Activated CD8-positive, alpha-beta memory T cell treated with anti-CD3 and anti-CD28 coated beads, Interleukin-2, amount 50 U/mL, for 48 hours (primary cell): ENCODE measurements at regions not wholly inside any gene's neighbourhood (a gene's known extent, or its start where the extent isn't known, plus 50 kb on each side); places are given as distances from the start of the nearest gene placed in this dataset.

Experiments
- DNase-seq: peaks from one replicate; pipeline ENCODE4 v3.0.0-alpha.2; 2020

DNA sequence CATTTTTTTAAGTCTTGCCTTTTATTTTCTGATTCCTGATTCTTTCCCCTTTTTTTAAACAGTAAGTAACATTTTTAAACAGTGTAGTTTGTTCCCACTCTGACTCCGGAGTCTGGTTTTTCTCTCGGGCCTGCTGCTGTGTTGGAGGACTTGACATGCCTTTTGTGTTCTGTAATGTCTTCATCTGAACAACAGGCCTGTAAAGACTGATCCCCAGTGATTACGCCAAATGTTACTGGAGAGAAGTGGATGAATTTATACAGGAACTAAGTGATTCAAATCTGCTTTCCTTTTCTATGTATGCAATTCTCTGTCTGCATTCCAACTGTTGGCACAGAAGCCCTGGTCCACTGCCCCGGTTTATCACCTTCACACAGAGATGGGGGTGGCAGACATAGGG is 54.3 kb upstream of the RMDN2 start:
- DNase-seq, result no peak

GRCh38 chr2:37871456-37872191 is 53.5 kb upstream of the RMDN2 start:
- DNase-seq, result no peak

GRCh38 chr2:37872192-37872750 is 52.8 kb upstream of the RMDN2 start:
- no peak for DNase-seq

DNA sequence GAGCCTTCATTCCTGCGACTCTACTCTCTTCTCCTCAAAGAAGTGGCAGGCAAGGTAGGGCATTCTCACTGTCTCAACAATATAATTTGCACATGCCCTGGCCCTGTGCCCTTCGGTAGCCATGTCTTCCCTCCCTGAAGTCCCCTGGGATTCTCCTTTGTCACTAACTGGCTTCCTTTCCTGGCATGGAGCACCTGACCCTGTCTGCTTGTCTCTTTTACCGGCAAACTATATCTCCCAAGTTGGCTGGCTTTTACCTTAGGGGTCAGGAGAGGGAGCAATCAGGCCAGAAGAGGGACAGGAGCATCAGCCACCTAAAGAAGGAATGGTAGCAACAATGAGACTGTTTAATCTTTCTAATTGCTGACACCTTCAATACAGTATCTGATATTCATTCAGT is 51.9 kb upstream of the RMDN2 start:
- DNase-seq, result no peak

DNA sequence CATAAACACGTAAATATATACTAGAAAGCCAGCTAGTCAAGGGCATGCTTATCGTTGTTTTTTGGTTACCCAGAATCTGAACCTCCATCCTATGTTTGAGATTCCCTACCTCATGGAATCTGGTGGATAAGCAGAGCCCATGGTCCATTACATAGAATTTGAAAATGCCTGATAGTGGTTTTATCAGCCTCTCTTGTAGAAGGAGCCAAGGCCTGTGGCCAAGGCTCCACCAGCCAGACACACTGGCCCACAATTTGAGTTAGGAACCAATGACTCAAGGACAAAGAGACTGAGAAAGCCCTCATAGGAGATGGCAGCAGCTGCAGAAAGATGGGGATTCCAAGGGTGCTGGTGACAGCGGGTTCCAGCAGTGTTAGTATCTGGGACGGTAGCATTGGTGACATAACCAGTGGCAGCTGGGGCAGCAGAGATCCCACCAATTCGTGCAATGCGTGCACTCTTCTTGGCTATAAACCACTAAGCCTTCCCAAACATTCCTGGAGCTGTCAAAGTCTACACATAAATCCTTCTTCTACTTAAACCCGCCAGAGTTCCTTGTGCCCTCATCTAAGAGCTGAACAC is 51.2 kb upstream of the RMDN2 start:
- DNase-seq, result no peak

- no peak for DNase-seq
These were observed 50.6 kb upstream of the RMDN2 start for GRCh38 chr2:37874470-37874869.
